ENCODE measurements at regions not wholly inside any gene's neighbourhood (a gene's known extent, or its start where the extent isn't known, plus 50 kb on each side); places are given as distances from the start of the nearest gene placed in this dataset.

DNA sequence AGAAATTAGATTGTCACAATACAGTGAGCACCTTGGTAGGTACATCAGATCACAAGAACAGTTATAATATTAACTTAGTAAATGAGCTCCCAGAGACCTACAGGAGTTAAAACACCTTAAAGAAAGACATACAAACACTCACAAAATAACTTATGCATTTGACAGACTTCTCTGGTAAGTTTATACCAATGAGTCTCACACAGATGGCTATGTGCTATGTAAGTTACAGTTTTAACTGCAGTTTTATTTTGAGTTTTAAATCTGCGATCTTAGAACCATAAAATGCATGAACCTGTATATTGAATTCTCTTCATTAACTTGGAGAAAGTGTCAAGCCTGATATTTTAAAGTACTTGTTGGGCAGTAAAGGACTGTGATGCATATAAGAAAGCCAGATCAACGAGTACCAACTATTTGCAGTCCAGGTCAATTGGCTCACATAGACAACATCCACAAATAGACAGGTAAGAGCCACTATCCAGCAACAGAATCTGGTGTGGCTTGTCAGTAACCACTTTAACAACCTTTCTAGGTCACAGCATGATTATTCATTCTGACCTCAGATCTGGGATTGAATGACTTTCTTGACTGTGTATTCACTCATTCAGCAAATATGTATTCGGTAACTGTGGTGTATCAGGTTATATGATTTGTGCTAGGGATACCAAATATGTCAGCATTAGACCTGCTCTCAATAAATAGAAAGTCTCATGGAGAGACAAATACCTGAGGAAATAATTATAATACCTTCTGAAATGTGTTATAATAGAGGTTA lies 856.6 kb upstream of the MGAT4C start:
- TF ChIP-seq POLR2AphosphoS5 (IDR thresholded peaks at IDR 0.05) (no peak), EP300 (IDR thresholded peaks at IDR 0.05; ENCODE audit: low read depth) (no peak)
- TF ChIP-seq, protein P1, sequence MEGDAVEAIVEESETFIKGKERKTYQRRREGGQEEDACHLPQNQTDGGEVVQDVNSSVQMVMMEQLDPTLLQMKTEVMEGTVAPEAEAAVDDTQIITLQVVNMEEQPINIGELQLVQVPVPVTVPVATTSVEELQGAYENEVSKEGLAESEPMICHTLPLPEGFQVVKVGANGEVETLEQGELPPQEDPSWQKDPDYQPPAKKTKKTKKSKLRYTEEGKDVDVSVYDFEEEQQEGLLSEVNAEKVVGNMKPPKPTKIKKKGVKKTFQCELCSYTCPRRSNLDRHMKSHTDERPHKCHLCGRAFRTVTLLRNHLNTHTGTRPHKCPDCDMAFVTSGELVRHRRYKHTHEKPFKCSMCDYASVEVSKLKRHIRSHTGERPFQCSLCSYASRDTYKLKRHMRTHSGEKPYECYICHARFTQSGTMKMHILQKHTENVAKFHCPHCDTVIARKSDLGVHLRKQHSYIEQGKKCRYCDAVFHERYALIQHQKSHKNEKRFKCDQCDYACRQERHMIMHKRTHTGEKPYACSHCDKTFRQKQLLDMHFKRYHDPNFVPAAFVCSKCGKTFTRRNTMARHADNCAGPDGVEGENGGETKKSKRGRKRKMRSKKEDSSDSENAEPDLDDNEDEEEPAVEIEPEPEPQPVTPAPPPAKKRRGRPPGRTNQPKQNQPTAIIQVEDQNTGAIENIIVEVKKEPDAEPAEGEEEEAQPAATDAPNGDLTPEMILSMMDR (IDR thresholded peaks at IDR 0.05): no peak

Measured in transverse colon (tissue), 4 donors.